ENCODE measurements at regions not wholly inside any gene's neighbourhood (a gene's known extent, or its start where the extent isn't known, plus 50 kb on each side); places are given as distances from the start of the nearest gene placed in this dataset.
"Not testable (repeated sequence)": the region's sequence is repeated elsewhere in the genome, so short reads cannot be mapped to it uniquely, and the experiment has no call there.

- DNase-seq, result no peak
These were observed 174.9 kb upstream of the MKLN1 start for GRCh38 chr7:131152766-131153165.

- DNase-seq, result no peak
These were observed 173.3 kb upstream of the MKLN1 start for GRCh38 chr7:131154380-131154779.

- DNase-seq, result no peak
These were observed 170.0 kb upstream of the MKLN1 start for GRCh38 chr7:131157530-131158243.

- not testable (repeated sequence) for DNase-seq
These were observed 169.4 kb upstream of the MKLN1 start for GRCh38 chr7:131158244-131158636.

- DNase-seq, result no peak
These were observed 167.7 kb upstream of the MKLN1 start for GRCh38 chr7:131159961-131160361.

GRCh38 chr7:131161103-131161502, 166.6 kb upstream of the MKLN1 start:
- DNase-seq, result no peak

- no peak for DNase-seq
These were observed 163.4 kb upstream of the MKLN1 start for GRCh38 chr7:131164025-131164925.

GRCh38 chr7:131166066-131166465, 161.6 kb upstream of the MKLN1 start:
- DNase-seq, result no peak

- DNase-seq, result no peak
These were observed 157.0 kb upstream of the MKLN1 start for GRCh38 chr7:131170440-131171271.

- no peak for DNase-seq
These were observed 154.4 kb upstream of the MKLN1 start for GRCh38 chr7:131173145-131173890.

- DNase-seq, result no peak
These were observed 153.3 kb upstream of the MKLN1 start for GRCh38 chr7:131174391-131174790.

- DNase-seq, result no peak
These were observed 152.8 kb upstream of the MKLN1 start for GRCh38 chr7:131174855-131175254.

GRCh38 chr7:131182446-131183058, 145.1 kb upstream of the MKLN1 start:
- no peak for DNase-seq

GRCh38 chr7:131183072-131183471, 144.6 kb upstream of the MKLN1 start:
- no peak for DNase-seq

- no peak for DNase-seq
These were observed 144.0 kb upstream of the MKLN1 start for GRCh38 chr7:131183611-131184119.

- no peak for DNase-seq
These were observed 140.9 kb upstream of the MKLN1 start for GRCh38 chr7:131186816-131187215.

GRCh38 chr7:131188367-131189339, 139.0 kb upstream of the MKLN1 start:
- DNase-seq, result peak; percentile 25

- no peak for DNase-seq
These were observed 138.2 kb upstream of the MKLN1 start for GRCh38 chr7:131189488-131189887.

GRCh38 chr7:131190146-131190545, 137.5 kb upstream of the MKLN1 start:
- DNase-seq, result no peak

GRCh38 chr7:131190581-131190980, 137.1 kb upstream of the MKLN1 start:
- no peak for DNase-seq
